ENCODE measurements at regions not wholly inside any gene's neighbourhood (a gene's known extent, or its start where the extent isn't known, plus 50 kb on each side); places are given as distances from the start of the nearest gene placed in this dataset.

DNA sequence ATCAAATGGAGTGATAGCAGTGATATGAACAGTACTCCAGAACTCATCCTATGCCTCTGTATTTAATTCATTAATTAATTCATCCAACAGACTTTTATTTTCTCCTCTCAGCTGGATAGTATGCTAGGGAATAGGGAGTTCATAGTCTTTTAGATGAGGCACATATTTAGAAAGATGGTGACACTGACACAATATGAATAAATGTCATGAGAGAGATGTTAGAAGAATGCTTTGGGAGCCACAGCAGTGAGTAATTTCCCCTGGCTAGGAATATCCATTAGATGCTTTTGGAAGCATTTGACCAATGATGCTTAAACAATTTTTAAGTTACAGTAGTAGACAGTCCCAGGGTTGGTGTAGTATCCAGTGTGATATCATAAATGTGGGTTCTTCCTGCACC, 428.7 kb upstream of the SGCD start:
- DNase-seq (ENCODE audit: low read depth in 1 of 2, low spot score in 2 of 2) (no peak), FAIRE-seq (no peak)
- H2BK20ac ChIP-seq (ENCODE audit: low read length) = no peak overlapping the region
- H2AK5ac ChIP-seq (ENCODE audit: low read depth, low read length) = no peak overlapping the region
- no peak overlapping the region for H4K5ac ChIP-seq (ENCODE audit: insufficient read length, low read depth, low read length)
- ChIA-PET POLR2A (ENCODE audit: partially characterized antibody) (no interaction called here), CTCF (ENCODE audit: partially characterized antibody) (interaction anchor here (0.9 to 1.2 kb wide), 2 partner anchors 56 to 171 kb away, joined by 3 to 4 read pairs; no protein-coding TSS in a partner anchor)
- no peak overlapping the region for H2BK120ac ChIP-seq (replicated peaks; ENCODE audit: low read depth, low read length)
- H3K14ac ChIP-seq (ENCODE audit: insufficient read length) = no peak overlapping the region
- no peak overlapping the region for H2BK5ac ChIP-seq (ENCODE audit: low read depth, low read length)
- no peaks in the 10 kb centered on the region for H3K79me1 ChIP-seq (ENCODE audit: low read depth, low read length)
- TF ChIP-seq TAF1 (IDR thresholded peaks at IDR 0.05; ENCODE audit: low read depth, low read length) (no peak), JUND (IDR thresholded peaks at IDR 0.05; ENCODE audit: low read length) (no peak), POU5F1 (IDR thresholded peaks at IDR 0.05; ENCODE audit: low read depth, low read length) (no peak), RXRA (IDR thresholded peaks at IDR 0.05; ENCODE audit: insufficient read depth, low read depth, low read length) (no peak), RBBP5 (IDR thresholded peaks at IDR 0.05; ENCODE audit: borderline replicate concordance, low read depth, low read length) (no peak), BCL11A (IDR thresholded peaks at IDR 0.05; ENCODE audit: low read depth in 2 of 2, low read length in 2 of 2) (no peak), BRCA1 (IDR thresholded peaks at IDR 0.05; ENCODE audit: low read depth, low read length) (no peak), SAP30 (IDR thresholded peaks at IDR 0.05; ENCODE audit: insufficient read depth, insufficient replicate concordance, low read length) (no peak), KDM4A (IDR thresholded peaks at IDR 0.05; ENCODE audit: low read depth, low read length, severe bottlenecking) (no peak)
- TF ChIP-seq, protein P1, sequence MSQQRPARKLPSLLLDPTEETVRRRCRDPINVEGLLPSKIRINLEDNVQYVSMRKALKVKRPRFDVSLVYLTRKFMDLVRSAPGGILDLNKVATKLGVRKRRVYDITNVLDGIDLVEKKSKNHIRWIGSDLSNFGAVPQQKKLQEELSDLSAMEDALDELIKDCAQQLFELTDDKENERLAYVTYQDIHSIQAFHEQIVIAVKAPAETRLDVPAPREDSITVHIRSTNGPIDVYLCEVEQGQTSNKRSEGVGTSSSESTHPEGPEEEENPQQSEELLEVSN (IDR thresholded peaks at IDR 0.05) = no peak
- TF ChIP-seq, protein P2, sequence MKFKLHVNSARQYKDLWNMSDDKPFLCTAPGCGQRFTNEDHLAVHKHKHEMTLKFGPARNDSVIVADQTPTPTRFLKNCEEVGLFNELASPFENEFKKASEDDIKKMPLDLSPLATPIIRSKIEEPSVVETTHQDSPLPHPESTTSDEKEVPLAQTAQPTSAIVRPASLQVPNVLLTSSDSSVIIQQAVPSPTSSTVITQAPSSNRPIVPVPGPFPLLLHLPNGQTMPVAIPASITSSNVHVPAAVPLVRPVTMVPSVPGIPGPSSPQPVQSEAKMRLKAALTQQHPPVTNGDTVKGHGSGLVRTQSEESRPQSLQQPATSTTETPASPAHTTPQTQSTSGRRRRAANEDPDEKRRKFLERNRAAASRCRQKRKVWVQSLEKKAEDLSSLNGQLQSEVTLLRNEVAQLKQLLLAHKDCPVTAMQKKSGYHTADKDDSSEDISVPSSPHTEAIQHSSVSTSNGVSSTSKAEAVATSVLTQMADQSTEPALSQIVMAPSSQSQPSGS (IDR thresholded peaks at IDR 0.05; ENCODE audit: low read length) = no peak
- no peak overlapping the region for H3K23ac ChIP-seq (ENCODE audit: insufficient read length)
- H3K9ac ChIP-seq (replicated peaks in 1 of 4; ENCODE audit: extremely low read depth in 1 of 4, low read depth in 3 of 4, low read length in 3 of 4) = no peak overlapping the region
- H3K23me2 ChIP-seq (ENCODE audit: low read depth, low read length) = no peaks in the 10 kb centered on the region
- no peaks in the 10 kb centered on the region for H3K27me3 ChIP-seq (replicated peaks in 1 of 4; ENCODE audit: control insufficient read depth in 3 of 4, extremely low read depth in 1 of 4, insufficient read depth in 3 of 4, low read length in 3 of 4)
- H3K4me3 ChIP-seq (ENCODE audit: extremely low read depth in 1 of 4, insufficient read depth in 2 of 4, low read depth in 3 of 4, low read length in 4 of 4) = no peak overlapping the region
- no peak overlapping the region for H3K27ac ChIP-seq (ENCODE audit: low read depth, low read length)
- H3K79me2 ChIP-seq (ENCODE audit: control insufficient read depth in 1 of 2, insufficient read depth in 2 of 2, low read length in 2 of 2) = no peaks in the 10 kb centered on the region
- no peak overlapping the region for H3K4me2 ChIP-seq (ENCODE audit: insufficient read depth in 1 of 2, low read depth in 2 of 2, low read length in 2 of 2)
- H3K4ac ChIP-seq (replicated peaks; ENCODE audit: insufficient read length, low read depth, low read length) = no peak overlapping the region
- no peaks in the 10 kb centered on the region for H4K20me1 ChIP-seq (replicated peaks in 1 of 2; ENCODE audit: control insufficient read depth in 1 of 2, insufficient read depth in 2 of 2, low read length in 2 of 2)
- H2BK15ac ChIP-seq (ENCODE audit: low read length) = no peak overlapping the region
- H4K8ac ChIP-seq (ENCODE audit: extremely low read depth, insufficient read depth, low read length) = no peak overlapping the region
- H3K9me3 ChIP-seq (ENCODE audit: insufficient read depth in 2 of 2, low read depth in 1 of 2, low read length in 1 of 2) = no peaks in the 10 kb centered on the region
- no peak overlapping the region for H4K91ac ChIP-seq (replicated peaks; ENCODE audit: insufficient read length, low read length)
- H2AFZ ChIP-seq (ENCODE audit: low read length) = no peak overlapping the region
- no peak overlapping the region for H3K18ac ChIP-seq (ENCODE audit: extremely low read depth, low read length)
- H2BK12ac ChIP-seq (ENCODE audit: low read depth, low read length) = no peak overlapping the region
- H3K36me3 ChIP-seq (ENCODE audit: control insufficient read depth in 2 of 4, insufficient read depth in 4 of 4, low read length in 3 of 4) = no peaks in the 10 kb centered on the region
- no peak overlapping the region for H3K56ac ChIP-seq (replicated peaks; ENCODE audit: insufficient read length, low read depth, low read length)
- no peaks in the 10 kb centered on the region for H3K4me1 ChIP-seq (replicated peaks in 1 of 4; ENCODE audit: control insufficient read depth in 3 of 4, insufficient read depth in 4 of 4, low read length in 3 of 4)

Measured in H1 (cell line).